ENCODE measurements at regions not wholly inside any gene's neighbourhood (a gene's known extent, or its start where the extent isn't known, plus 50 kb on each side); places are given as distances from the start of the nearest gene placed in this dataset.

GRCh38 chr16:9612267-9612666, 520.8 kb downstream of the HAPSTR1 start:
- no peaks in the 10 kb centered on the region for H3K36me3 ChIP-seq
- intact Hi-C loops (cut with DNase I) = no loop called here
- H3K27me3 ChIP-seq = no peaks in the 10 kb centered on the region
- no peaks in the 10 kb centered on the region for H3K4me1 ChIP-seq
- WGBS, 2 donors = 42 to 46% methylated on average over 7 of the region's 7 CpGs
- no peak overlapping the region for H3K4me3 ChIP-seq
- H3K9me3 ChIP-seq = no peaks in the 10 kb centered on the region
- no peak overlapping the region for H3K27ac ChIP-seq
- DNase-seq = no peak
- TF ChIP-seq, protein P1, sequence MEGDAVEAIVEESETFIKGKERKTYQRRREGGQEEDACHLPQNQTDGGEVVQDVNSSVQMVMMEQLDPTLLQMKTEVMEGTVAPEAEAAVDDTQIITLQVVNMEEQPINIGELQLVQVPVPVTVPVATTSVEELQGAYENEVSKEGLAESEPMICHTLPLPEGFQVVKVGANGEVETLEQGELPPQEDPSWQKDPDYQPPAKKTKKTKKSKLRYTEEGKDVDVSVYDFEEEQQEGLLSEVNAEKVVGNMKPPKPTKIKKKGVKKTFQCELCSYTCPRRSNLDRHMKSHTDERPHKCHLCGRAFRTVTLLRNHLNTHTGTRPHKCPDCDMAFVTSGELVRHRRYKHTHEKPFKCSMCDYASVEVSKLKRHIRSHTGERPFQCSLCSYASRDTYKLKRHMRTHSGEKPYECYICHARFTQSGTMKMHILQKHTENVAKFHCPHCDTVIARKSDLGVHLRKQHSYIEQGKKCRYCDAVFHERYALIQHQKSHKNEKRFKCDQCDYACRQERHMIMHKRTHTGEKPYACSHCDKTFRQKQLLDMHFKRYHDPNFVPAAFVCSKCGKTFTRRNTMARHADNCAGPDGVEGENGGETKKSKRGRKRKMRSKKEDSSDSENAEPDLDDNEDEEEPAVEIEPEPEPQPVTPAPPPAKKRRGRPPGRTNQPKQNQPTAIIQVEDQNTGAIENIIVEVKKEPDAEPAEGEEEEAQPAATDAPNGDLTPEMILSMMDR (IDR thresholded peaks at IDR 0.05) = no peak
- no peak for TF ChIP-seq POLR2A (IDR thresholded peaks at IDR 0.05)

DNA sequence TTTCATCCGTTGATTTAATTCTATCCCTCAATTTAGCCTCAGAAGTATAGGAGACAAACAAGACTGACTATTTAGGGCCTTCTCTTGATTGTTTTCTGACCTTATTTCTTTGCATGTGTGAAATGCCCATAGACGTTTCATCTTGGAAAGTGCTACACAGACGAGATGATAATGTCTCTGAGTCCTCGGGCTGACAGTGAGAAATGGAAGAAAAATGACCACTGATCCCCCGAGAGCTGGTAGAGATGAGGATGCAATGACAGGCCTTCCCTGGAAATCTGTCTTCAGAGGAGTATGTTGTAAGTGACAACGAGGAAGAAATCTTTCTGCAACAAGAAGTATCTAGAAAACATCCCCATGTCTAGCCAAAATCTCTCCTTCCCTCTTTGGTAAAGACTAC, 522.9 kb downstream of the HAPSTR1 start:
- 58 to 63% methylated on average over 5 to 6 of the region's 6 CpGs for WGBS, 2 donors
- TF ChIP-seq, protein P1 (IDR thresholded peaks at IDR 0.05) = no peak
- TF ChIP-seq POLR2A (IDR thresholded peaks at IDR 0.05) = no peak

DNA sequence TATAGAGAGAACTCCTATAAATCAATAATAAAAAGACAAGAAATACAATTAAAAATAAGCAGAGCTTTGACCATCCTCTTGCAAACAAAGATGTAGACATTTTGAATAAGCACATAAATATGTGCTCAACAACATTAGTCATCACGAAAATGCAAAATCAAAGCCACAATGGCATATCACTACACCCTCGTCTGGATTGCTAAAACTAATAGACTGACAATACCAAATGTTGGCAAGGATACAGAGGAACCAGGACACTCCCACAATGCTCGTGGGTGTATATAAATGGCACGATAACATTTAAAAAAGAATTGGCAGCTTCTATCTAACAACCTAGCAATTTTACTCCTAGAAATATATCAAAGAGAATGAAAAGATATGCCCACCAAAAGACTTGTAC, 530.8 kb downstream of the HAPSTR1 start:
- intact Hi-C loops (cut with DNase I) = no loop called here
- no peak overlapping the region for H3K27ac ChIP-seq
- H3K9me3 ChIP-seq = no peaks in the 10 kb centered on the region
- H3K4me3 ChIP-seq = no peak overlapping the region
- TF ChIP-seq, protein P1 (IDR thresholded peaks at IDR 0.05) = no peak
- no peak for TF ChIP-seq POLR2A (IDR thresholded peaks at IDR 0.05)
- WGBS, 2 donors = 49 to 54% methylated on average over 4 of the region's 4 CpGs
- DNase-seq = no peak
- no peaks in the 10 kb centered on the region for H3K36me3 ChIP-seq
- no peaks in the 10 kb centered on the region for H3K27me3 ChIP-seq
- no peaks in the 10 kb centered on the region for H3K4me1 ChIP-seq

More for the DNA sequence above, 522.9 kb downstream of the HAPSTR1 start:
- no peaks in the 10 kb centered on the region for H3K27me3 ChIP-seq
- DNase-seq = no peak
- no peak overlapping the region for H3K27ac ChIP-seq
- H3K4me1 ChIP-seq = no peaks in the 10 kb centered on the region
- no peaks in the 10 kb centered on the region for H3K9me3 ChIP-seq
- H3K4me3 ChIP-seq = no peak overlapping the region
- intact Hi-C loops (cut with DNase I) = no loop called here
- no peaks in the 10 kb centered on the region for H3K36me3 ChIP-seq

GRCh38 chr16:9625122-9625521, 533.7 kb downstream of the HAPSTR1 start:
- Histone ChIP-seq H3K4me1 (no peaks in the 10 kb centered on the region), H3K27me3 (no peaks in the 10 kb centered on the region), H3K4me3 (no peak overlapping the region), H3K27ac (no peak overlapping the region), H3K9me3 (no peaks in the 10 kb centered on the region), H3K36me3 (no peaks in the 10 kb centered on the region)
- no peak for TF ChIP-seq POLR2A (IDR thresholded peaks at IDR 0.05)
- TF ChIP-seq, protein P1 (IDR thresholded peaks at IDR 0.05) = no peak
- DNase-seq = no peak
- intact Hi-C loops (cut with DNase I) = no loop called here
- 17 to 21% methylated on average over 2 of the region's 2 CpGs for WGBS, 2 donors

DNA sequence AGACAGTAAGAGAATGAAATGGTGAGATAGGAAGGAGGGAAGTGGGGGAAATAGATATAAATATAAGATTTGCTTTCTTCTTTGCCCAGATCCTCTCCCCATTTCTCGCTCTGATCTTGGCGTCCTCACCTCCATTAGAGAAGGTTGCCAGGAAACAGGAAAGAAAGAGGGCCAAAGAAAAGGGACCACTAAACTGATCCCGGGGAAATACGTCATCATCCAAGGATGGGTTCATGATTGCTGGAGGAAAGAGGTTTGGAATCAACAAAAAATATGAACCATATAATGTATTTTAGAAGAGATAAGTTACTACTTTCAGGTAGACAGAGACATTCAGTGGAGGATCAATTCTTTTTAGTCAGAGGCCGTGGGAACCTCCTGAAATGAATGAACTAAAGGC, 536.0 kb downstream of the HAPSTR1 start:
- TF ChIP-seq POLR2A (IDR thresholded peaks at IDR 0.05) = no peak
- TF ChIP-seq, protein P1 (IDR thresholded peaks at IDR 0.05) = no peak
- intact Hi-C loops (cut with DNase I) = no loop called here
- WGBS, 2 donors = 63 to 78% methylated on average over 5 of the region's 5 CpGs

More for the DNA sequence above, 536.0 kb downstream of the HAPSTR1 start:
- Histone ChIP-seq H3K4me3 (no peak overlapping the region), H3K4me1 (no peaks in the 10 kb centered on the region), H3K9me3 (no peaks in the 10 kb centered on the region), H3K27ac (no peak overlapping the region), H3K36me3 (no peaks in the 10 kb centered on the region), H3K27me3 (no peaks in the 10 kb centered on the region)
- DNase-seq = no peak
